ENCODE measurements at regions not wholly inside any gene's neighbourhood (a gene's known extent, or its start where the extent isn't known, plus 50 kb on each side); places are given as distances from the start of the nearest gene placed in this dataset.

DNA sequence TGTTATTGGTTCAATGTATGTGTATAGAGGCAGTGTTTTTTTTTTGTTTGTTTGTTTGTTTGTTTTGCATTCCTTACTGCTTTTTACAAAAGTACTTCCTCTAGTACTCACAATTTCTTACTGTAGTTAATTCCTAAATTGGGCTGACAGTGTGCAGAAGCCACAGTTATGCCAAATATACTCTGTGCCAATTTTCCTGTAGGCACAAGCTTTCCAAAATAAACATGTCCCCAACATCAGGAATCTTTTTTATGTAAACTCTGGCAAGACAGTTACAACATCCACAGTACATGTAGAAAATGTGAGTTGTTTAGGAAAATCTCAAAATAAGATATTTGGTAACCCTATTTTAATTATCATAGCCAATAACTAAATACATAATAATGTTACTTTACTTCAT lies 161.6 kb upstream of the TSLP start:
- TF ChIP-seq, protein P1, sequence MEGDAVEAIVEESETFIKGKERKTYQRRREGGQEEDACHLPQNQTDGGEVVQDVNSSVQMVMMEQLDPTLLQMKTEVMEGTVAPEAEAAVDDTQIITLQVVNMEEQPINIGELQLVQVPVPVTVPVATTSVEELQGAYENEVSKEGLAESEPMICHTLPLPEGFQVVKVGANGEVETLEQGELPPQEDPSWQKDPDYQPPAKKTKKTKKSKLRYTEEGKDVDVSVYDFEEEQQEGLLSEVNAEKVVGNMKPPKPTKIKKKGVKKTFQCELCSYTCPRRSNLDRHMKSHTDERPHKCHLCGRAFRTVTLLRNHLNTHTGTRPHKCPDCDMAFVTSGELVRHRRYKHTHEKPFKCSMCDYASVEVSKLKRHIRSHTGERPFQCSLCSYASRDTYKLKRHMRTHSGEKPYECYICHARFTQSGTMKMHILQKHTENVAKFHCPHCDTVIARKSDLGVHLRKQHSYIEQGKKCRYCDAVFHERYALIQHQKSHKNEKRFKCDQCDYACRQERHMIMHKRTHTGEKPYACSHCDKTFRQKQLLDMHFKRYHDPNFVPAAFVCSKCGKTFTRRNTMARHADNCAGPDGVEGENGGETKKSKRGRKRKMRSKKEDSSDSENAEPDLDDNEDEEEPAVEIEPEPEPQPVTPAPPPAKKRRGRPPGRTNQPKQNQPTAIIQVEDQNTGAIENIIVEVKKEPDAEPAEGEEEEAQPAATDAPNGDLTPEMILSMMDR (IDR thresholded peaks at IDR 0.05; ENCODE audit: low read length) = no peak
- no peak for TF ChIP-seq EZH2 (IDR thresholded peaks at IDR 0.05; ENCODE audit: borderline replicate concordance, low read length)
